ENCODE measurements at regions not wholly inside any gene's neighbourhood (a gene's known extent, or its start where the extent isn't known, plus 50 kb on each side); places are given as distances from the start of the nearest gene placed in this dataset.
"Not testable (repeated sequence)": the region's sequence is repeated elsewhere in the genome, so short reads cannot be mapped to it uniquely, and the experiment has no call there.

DNA sequence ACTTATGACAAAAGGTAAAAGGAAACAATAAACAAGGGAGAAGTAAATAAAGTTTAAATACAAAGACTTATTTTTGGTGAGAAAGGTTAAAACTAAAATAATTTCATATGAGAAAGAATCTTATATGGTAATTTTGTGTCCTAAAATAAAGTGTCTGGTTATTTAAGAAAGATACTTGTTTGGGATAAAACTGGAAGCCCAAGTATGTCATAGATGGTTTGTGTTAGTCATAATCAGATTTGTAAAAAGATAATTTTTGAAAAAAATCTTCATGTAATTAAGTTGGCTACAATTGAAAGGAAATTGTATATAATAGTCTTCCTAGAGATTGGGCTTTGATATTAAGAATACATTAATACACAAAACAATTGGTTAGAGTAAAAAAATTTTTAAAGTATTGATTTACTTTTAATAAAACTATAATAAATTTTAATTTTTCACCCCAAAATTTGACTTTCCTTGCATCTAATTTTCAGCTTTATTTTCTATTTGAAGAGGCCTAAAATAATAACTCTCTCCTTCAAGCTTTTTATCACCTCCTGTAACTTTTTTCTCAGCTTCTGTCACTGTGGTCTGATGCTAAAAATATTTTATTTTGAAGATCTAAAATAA is 315.6 kb downstream of the SLITRK5 start:
- DNase-seq, result no peak

DNA sequence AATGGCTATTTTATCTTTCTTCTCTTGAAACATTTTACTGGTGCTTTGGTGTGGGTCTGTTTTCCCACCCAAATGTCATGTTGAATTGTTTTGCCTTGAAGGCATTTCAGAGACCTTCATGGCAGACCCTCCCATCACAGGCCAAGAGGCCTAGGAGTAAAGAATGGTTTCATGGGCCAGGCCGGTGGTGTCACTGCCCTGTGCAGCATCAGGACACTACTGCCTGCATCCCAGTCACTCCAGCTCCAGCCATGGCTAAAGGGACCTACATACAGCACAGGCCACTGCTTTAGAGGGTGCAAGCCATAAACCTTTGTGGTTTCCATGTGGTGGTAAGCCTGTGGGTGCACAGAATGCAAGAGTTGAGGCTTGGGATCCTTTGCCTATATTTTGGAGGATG is 326.9 kb downstream of the SLITRK5 start:
- no peak for DNase-seq

DNA sequence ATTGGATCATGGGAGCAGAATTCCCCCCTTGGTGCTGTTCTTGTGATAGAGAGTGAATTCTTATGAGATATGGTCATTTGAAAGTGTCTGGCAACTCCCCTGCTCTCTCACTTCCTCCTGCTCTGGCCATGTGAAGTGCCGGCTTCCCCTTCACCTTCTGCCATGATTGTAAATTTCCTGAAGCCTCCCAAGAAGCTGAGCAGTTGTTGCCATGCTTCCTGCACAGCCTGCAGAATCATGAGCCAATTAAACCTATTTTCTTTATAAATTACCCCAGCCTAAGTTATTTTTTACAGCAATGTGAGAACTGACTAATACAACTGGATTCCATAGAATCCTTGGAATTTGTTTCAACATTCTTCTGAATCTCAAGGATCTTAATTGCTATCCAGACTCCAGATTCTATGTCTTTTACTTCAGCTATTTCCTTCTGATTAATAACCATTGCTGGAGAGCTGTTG is 328.1 kb downstream of the SLITRK5 start:
- DNase-seq, result no peak

DNA sequence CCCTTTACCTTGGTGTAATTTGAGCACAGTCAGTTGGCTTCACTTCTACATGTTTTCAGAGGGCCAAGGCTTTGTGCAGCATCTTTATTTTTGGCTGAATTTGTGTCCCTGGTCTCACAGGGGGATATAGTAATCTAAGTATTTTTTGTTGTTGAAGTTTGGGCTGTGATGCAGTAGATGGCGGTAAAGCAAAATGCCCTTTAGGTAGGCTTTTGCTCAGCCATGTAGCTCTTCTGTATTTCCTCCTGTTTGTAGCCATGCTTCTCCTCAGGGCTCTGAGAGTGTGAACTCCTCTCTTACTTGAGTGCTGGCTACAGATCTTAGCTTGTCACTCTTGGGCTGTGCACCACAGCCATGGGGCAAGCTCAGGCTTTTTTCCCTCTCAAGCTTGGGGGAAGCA is 328.6 kb downstream of the SLITRK5 start:
- DNase-seq, result no peak

DNA sequence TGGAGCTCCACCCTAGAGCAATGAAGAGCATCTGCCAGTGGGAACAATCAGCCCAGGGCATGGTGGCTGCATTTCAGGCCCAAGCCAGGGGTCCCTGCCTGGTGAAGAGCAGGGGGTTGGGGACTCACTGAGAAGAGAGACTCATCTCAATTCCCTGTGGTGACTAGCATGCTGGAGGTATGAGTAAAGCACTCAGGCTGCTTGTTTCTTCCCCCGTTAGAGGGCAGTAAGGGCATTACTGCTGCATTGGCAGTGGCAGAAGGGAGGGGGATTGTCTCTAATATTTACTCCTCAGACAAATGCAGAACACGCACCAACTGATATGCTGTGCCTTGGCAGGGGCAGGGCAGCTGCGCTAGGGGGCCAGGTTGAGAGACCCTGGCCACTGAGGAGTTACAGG is 329.1 kb downstream of the SLITRK5 start:
- no peak for DNase-seq

DNA sequence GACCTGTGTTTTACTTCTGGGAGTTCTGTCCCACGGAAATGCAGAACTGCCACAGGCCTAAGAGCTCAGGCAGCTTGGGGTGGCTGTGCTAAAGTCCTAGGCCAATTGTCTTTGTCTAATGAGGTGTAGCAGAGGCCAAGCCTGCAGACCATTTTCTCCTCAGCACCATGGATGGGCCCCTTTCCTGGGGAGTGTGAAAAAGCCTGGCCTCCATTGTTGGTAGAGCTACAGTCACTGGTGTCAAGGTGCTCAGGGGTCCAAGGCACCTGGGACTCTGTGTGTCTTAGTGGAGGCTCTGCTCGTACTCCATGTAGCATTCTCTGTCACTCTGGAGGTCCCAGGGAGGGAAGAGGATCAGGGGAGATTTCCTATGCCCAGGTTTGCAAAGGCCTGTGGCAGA is 329.6 kb downstream of the SLITRK5 start:
- DNase-seq, result no peak

DNA sequence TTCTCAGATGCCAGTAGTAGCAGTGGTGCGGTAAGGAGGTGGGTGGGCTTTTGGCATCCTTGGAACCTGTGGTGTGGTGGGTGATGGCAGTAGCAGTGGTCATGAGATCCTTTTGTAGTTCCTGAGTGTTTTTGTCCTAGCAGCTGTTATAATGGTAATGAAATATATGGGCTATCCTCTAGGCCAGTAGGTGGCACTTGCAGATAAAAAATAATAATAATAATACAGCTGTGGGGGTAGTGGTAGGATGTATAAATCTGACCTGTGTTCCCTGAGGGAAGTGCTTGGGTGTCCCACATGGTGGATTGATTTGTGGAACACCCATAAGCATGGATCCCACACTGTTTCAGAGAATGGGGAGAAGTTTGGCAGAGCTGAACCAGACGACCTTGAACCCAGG is 334.0 kb downstream of the SLITRK5 start:
- DNase-seq, result no peak

DNA sequence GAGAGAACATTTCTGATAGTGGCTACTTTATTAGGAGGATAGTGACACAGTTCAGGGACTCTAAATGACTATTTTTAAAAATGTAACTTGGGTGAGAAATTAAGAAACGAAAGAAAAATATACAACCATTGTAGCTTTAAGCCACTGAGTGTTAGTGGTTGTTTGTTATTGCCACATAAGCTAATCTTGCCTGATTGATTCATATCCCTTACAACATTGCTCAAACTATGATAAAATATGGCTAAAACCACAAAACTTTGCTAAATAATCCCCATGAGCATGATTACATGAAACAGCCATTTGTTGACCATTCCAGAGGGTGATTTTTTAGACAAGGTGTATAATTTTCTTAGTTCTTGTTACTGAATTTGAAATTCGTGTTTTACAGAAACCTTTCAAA is 343.4 kb downstream of the SLITRK5 start:
- DNase-seq, result no peak

DNA sequence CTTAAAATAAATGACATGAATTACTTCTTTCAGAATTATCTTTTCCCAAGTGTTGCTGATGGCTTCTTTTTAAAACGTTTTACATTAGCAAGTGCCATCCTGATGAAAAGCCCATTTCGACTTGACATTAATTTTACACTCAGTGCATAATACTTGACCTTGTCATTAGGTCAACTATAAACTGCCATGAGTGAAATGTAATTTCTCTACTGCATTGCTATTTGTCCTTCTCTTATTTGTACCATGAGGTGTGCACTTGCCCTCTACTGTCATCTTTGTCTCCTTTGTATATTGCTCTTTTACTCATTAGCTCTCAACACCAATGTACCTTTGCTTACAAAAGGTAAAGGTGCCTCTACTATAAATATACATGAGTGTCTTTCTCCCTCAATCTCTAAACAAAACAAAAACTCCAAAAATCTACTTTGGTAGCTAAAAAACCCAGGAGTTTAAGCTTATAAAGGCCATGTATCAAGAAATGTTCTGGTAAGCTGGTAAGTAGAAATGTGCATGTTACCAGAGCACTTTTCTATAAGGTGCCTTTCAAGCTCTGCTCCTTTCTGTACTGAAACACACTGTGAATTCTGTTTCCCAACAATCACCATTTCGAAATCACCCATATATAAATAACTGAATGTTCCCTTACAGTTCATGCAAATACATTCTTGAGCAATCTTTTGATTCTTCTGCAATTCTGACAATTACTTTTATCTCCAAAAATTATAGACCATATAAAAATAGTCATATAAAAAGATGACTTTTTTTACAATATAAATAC is 351.4 kb downstream of the SLITRK5 start:
- no peak for DNase-seq

DNA sequence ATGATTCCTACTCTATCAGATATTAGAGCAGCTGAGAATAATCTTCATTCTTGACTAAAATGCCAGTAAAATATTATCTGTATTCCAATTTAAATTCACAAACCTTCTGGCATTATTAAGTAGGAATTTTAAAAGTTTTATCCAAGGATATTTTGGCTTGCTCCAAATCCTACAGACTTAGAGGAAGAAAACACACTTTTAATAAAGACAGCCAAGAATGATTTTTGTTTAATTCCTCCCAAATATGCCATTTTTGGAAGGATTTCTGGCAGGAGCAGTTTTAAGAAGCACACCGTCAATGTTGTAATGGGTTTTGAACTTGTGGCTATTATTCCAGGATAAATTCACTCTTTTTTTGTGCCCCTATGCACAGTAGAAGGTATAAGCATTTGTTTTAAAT is 355.1 kb downstream of the SLITRK5 start:
- no peak for DNase-seq

DNA sequence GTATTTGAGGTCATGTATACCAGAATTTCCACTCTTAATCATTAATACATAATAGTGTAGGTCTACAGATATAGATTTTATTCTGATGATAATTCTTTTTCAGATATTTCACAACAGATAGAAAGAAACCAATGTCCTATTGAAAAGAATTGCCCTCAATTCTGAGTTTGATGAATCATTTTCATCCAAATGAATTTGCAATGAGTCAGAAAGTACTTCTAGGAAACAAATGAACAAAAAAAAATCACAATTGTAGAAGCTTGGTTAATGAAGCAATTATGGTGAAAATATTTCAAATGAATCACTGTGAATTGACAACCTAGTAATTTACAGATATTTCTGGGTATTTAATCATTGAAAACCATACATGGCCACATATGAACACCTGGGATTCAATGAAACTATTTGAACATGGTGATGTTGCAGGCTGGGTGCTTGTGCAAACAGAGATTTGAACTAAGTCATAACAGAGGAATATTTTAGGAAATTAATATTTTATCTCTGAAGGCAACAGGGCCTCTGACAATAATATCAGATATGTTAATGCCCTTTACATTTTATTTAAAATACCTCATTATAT is 360.9 kb downstream of the SLITRK5 start:
- no peak for DNase-seq

DNA sequence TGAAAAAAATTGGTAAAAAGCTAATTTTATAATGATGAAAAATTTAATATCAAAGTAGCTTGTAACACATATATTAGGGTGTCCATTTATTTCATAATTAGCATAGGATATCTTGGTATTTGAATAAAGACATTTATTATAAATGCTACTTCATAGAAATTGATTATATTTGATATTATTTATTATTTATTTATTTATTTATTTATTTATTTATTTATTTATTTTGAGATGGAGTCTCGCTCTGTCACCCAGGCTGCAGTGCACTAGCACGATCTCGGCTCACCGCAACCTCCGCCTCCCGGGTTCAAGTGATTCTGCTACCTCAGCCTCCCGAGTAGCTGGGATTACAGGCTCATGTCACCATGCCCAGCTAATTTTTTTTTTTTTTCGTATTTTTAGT is 365.0 kb downstream of the SLITRK5 start:
- DNase-seq, result not testable (repeated sequence)

DNA sequence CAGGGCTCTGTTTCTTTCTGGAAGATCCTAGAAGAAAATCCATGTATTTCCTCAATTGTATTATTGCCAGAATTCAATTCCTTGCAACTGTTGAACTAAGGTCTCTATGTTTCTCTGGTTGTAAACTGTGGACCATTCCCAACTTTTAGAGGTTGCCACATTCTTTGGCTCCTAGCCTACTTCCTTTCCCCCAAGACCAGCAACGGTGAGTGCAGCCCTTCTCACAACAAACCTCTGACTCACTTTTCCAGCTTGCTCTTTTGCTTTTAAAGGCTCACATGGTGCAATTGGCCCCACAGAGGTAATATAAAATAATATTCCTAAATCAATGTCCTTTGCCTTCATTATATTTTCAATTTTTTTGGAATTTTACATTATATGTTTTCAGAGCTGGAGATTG is 371.3 kb downstream of the SLITRK5 start:
- no peak for DNase-seq

DNA sequence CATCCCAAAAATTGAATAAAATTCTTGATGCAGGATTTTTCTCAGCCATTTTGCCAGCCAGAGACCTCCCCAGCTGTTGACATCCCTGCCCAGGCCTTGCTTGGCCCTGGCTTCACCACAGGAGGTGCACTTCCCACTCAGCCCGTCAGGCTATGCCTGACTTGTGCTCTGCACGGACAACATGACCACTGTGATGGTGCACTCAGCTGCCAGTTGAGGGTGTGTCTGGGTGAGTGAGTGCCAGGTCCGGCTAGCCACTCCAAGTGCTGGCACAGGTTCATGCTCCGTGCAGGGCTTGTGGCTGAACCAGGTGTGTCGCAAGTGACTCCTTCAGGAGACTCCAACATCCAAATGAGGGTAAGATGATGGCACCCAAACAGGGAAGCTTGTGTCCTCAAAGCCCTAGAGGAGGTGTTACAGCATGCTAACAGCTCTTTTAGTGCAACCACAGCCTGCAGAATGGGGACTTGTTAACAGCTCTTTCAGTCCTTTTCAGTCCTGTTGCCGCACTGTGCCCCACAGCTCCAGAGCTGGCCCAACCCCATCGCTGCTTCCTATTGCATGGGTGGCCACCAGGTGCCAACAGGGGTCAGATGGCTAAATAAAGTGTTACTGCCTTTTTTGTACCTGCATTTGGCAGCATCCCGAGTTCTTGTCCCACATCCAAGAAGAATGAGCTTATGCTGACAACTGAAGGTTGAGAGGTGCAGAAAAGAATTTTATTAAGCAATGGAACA is 380.7 kb downstream of the SLITRK5 start:
- no peak for DNase-seq

DNA sequence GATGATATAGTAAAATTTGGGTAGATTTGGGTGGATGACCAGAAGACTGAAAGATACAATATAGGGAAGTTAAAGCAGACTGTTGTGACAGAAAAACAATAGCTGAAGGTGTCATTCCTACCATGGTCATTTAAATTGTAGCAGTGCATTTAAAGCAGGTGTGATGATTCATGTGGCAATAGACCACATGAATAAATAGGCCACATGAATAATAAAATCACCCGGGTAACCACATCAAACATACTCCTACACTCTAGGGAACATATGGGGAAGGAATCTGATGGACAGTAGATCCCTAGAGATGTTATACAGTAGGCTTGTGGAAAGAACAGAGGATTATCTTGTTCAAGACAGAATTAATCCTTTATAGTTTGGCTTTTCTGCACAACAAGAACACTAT is 392.6 kb downstream of the SLITRK5 start:
- no peak for DNase-seq

DNA sequence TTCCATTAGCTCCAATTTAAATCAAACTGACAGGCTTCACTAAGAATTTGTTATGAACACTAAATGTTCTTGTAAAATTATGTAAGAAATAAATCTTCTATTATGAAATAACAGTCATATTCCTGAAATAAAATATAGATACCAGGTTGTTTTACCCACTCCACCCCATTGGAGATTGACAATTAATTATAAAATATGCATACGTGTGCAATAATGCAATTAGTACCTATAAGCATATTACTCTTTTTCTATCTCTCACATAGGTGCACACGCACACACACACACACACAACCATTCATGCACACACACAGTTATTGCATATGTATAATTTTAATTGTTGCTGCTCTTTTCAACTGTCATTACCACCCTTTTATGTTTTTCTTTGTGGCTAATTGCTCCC is 395.7 kb downstream of the SLITRK5 start:
- no peak for DNase-seq

DNA sequence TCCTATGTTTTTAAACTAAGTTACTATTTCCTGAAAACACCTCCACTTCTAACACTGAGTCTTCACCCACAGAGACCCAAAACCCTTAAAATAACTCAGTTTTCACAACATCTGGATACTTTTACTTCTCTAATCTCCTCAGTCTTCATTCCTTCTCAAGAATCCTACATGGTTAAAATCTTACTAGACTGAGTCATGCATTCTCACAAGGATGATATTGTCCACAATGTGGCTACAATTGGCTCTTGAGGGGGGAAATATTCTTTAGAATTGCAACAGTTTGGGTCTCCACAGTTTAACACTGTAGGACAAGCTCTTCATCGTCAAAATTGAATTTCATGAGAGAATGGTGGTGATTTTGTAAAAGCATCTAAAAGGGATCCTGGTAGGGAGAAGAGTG is 397.1 kb downstream of the SLITRK5 start:
- no peak for DNase-seq

DNA sequence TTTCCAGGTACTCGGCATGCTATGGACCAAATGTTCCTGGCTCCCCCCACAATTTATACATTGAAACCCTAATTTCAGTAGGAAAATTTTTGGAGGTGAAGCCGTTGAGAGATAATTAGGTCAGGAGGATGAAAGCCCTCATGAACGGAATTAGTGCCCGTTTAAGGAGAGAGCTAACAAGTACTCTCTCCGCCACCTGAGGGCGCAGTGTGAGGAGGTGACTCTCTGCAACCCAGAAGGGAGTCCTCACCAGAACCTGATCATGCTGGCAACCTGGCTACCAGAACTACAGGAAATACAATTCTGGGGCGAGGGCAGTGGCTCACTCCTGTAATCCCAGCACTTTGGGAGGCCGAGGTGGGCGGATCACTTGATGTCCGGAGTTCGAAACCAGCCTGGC is 397.8 kb downstream of the SLITRK5 start:
- DNase-seq, result no peak

DNA sequence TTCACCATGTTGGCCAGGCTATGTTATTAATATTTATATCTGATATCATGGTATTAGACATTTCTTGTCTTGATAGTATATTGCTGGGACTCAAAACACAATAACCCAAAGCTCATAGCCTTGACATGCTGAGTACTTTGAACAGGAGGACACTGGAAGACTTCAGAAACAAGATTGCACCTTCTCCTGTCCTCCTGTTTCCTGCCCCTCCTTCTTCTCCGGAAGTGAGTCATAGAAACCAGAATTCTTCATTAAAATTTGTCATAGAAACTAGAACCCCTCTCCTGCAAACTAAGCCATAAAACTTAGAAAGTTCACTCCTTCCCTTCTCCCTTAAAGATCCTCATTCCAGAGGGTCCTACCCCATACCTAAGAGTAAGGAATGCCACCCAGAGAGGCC is 400.2 kb downstream of the SLITRK5 start:
- DNase-seq, result no peak

DNA sequence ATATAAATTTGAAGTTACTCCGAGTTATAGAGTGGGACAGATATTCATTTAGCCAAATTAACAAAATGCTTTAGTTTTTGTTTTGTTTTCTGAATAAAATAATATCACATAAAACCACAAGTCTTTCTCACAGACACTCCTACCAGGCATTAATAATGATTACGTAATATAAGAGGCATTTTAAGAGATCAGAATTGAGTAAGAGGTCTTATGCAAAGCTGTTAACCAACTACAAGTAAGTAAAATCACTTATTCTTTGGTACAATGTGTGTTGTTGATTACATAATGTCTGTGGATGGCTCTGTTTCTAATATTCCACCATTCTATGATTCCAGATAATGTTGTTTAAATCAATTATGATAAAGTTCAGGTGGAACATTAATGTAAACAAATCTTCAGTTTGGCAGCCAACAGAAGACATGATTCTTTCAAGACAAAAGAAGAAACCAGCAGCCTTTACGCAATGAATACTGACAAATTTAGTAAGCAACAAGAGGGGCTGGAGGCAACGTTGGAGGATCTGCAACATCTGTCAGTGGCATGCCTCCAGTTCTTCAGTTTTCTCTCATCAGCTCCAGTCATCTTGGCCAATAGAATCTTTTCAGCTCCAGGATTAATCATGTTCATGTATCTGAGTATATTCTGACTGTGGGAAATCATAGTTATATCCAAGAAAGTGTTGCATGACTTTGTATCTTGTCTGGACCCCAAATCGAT is 403.8 kb downstream of the SLITRK5 start:
- DNase-seq, result no peak

DNA sequence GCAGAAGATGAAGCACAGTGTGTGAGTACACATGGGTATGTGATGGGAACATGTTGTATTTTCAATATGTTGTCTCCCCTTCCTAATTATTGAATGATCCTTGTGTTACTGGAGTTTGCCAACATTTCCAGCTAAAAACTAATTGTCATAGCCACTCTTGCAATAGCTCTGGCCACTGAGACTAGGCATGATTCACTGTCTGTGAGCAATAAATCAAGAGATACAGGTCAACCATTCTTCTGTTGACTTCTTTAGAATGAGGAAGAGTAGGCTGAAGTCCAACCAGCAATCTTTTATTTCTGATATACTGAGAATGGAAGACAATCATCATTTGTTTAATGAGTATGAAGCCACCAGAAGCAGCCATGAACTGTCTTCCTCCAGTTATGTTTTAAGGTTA is 413.9 kb downstream of the SLITRK5 start:
- DNase-seq, result no peak

DNA sequence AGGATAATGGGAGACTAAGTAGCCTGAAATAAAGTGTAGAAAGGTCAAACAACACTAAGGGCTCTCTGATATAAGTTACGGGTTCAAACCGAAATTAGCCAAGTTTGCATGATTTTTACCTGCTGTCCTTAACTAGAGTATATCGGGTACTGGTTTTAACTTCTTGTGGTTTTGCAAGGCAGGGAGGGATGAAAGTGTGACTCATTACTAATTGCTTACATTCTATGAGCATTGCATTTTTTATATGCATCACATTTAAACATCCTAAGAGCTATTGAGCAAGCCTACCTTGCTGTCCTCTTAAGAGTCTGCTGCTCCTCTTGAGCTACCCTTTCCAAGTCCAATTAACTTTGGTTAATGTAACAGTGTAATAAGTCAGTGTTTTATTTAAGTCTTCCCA is 415.4 kb downstream of the SLITRK5 start:
- DNase-seq, result no peak

DNA sequence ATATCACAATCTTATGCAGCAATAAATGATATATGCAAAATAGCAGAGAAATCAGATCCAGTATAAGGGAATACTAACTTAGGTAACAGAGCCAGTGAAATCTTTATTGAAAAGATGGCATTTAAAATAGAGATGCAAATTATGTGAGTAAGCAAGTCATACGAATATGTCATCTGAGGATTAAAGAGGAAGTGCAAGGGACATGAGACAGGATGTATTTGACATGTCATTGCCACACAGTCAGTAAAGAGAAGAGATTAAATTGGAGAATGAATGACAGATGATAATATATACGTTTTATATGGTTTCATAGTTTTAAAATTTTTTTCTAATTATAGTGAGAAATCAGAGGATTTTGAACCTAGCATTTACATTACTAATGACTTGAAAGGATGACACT is 426.4 kb downstream of the SLITRK5 start:
- DNase-seq, result no peak
